Smooth muscle cell (in vitro differentiated cells): ENCODE measurements at regions not wholly inside any gene's neighbourhood (a gene's known extent, or its start where the extent isn't known, plus 50 kb on each side); places are given as distances from the start of the nearest gene placed in this dataset.

Experiments
- DNase-seq: peaks from one replicate; lab custom pipeline; 2025; ENCODE audit not compliant: unreplicated experiment; lab: John Stamatoyannopoulos, UW
- H2AFZ ChIP-seq: fragments of 200-600 bp; sonication (generic); 2 replicates; pipeline ENCODE4 v1.6.0; 2016; ENCODE audit warnings: antibody characterized with exemption, low read depth, mild to moderate bottlenecking
- H3F3A ChIP-seq: fragments of 200-600 bp; sonication (generic); 2 replicates; pipeline ENCODE4 v1.6.0; 2017; ENCODE audit warnings: antibody characterized with exemption, low read depth
- H3K27ac ChIP-seq: fragments of 200-600 bp; sonication (generic); 2 replicates; pipeline ENCODE4 v1.5.1; 2016; ENCODE audit warnings: low read depth, mild to moderate bottlenecking
- H3K27me3 ChIP-seq: fragments of 200-600 bp; sonication (generic); 2 replicates; pipeline ENCODE4 v1.6.1; 2016; ENCODE audit warnings: low read depth, mild to moderate bottlenecking
- H3K36me3 ChIP-seq: fragments of 200-600 bp; sonication (generic); 2 replicates; pipeline ENCODE4 v1.5.1; 2016; ENCODE audit warnings: low read depth
- H3K4me1 ChIP-seq: fragments of 200-600 bp; sonication (generic); 2 replicates; pipeline ENCODE4 v1.5.1; 2016; ENCODE audit warnings: low read depth
- H3K4me2 ChIP-seq: fragments of 200-600 bp; sonication (generic); 2 replicates; pipeline ENCODE4 v1.6.0; 2016; ENCODE audit warnings: mild to moderate bottlenecking
- H3K4me3 ChIP-seq: fragments of 200-600 bp; sonication (generic); 2 replicates; pipeline ENCODE4 v1.5.1; 2016; ENCODE audit warnings: mild to moderate bottlenecking
- H3K79me2 ChIP-seq: fragments of 200-600 bp; sonication (generic); 2 replicates; pipeline ENCODE4 v1.6.0; 2016; ENCODE audit warnings: low read depth, mild to moderate bottlenecking
- H3K9ac ChIP-seq: fragments of 200-600 bp; sonication (generic); 2 replicates; pipeline ENCODE4 v1.6.0; 2016; ENCODE audit warnings: low read depth
- H3K9me3 ChIP-seq: fragments of 200-600 bp; sonication (generic); replicated peaks from 2 replicates; pipeline ENCODE4 v1.5.1; 2016; ENCODE audit warnings: low read depth
- H4K20me1 ChIP-seq: fragments of 200-600 bp; sonication (generic); 2 replicates; pipeline ENCODE4 v1.6.0; 2016; ENCODE audit warnings: low read depth
- WGBS: methylation state at CpG from one replicate; pipeline ENCODE4 v1.1.7; 2016; ENCODE audit warnings: low lambda C conversion rate; 5-methylcytosine and 5-hydroxymethylcytosine counted together
- TF ChIP-seq, protein P1 (sequence below): fragments of 200-600 bp; sonication (generic); IDR thresholded peaks from 2 replicates; pipeline ENCODE4 v1.5.1; 2017; ENCODE audit warnings: borderline replicate concordance, mild to moderate bottlenecking, antibody characterized with exemption; ENCODE audit not compliant: insufficient read depth, poor library complexity, severe bottlenecking

DNA sequence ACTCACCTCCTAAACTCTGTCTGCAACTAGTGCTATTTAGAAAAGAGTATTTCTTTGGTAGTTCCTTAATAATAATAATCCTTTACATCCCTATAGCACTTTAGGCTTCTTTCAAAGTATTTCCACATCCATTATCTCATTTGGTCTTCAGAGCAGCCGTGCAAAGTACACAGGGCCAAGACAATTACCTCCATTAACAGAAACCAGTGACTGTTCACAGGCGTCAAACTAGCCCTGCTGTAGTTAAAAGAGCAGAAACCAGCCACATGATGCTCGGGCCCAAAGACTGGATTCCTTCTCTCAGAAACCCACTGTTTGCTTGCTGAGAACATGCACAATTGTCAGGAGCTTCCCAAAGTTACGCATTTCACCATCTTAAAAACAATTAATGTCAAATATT, 396.0 kb upstream of the DAB1 start:
- Histone ChIP-seq H3K9ac (no peak overlapping the region), H3K27ac (no peak overlapping the region), H3F3A (no peaks in the 10 kb centered on the region), H3K4me1 (no peaks in the 10 kb centered on the region), H2AFZ (no peak overlapping the region), H3K36me3 (no peaks in the 10 kb centered on the region), H3K27me3 (no peaks in the 10 kb centered on the region), H3K4me3 (no peak overlapping the region), H3K4me2 (no peak overlapping the region), H3K9me3 (no peaks in the 10 kb centered on the region), H4K20me1 (no peaks in the 10 kb centered on the region), H3K79me2 (no peaks in the 10 kb centered on the region)
- no peak for DNase-seq
- 44% methylated on average over 4 of the region's 4 CpGs for WGBS
- TF ChIP-seq, protein P1, sequence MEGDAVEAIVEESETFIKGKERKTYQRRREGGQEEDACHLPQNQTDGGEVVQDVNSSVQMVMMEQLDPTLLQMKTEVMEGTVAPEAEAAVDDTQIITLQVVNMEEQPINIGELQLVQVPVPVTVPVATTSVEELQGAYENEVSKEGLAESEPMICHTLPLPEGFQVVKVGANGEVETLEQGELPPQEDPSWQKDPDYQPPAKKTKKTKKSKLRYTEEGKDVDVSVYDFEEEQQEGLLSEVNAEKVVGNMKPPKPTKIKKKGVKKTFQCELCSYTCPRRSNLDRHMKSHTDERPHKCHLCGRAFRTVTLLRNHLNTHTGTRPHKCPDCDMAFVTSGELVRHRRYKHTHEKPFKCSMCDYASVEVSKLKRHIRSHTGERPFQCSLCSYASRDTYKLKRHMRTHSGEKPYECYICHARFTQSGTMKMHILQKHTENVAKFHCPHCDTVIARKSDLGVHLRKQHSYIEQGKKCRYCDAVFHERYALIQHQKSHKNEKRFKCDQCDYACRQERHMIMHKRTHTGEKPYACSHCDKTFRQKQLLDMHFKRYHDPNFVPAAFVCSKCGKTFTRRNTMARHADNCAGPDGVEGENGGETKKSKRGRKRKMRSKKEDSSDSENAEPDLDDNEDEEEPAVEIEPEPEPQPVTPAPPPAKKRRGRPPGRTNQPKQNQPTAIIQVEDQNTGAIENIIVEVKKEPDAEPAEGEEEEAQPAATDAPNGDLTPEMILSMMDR, result no peak

DNA sequence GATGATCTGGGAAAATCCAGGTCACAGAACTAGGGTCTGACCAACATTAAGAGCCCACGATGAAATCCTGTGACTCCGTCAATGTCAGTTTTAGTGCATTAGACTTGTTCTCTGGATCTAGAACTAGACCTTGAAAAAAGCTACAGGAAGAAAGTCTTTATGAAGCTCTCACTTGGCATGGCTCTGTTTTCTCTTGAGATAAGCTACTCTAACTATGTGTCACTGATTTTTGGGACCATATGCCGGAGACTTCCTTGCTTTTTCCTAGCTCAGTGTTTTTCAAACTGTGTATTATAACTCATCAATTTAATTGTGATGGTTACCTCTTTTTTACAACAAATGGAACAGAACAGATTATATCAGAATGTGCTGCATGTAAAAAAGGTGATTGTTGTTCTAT, 379.7 kb upstream of the DAB1 start:
- Histone ChIP-seq H3K9ac (no peak overlapping the region), H3F3A (no peaks in the 10 kb centered on the region), H3K27ac (no peak overlapping the region), H3K27me3 (no peaks in the 10 kb centered on the region), H3K4me3 (no peak overlapping the region), H3K36me3 (no peaks in the 10 kb centered on the region), H3K4me1 (no peaks in the 10 kb centered on the region), H3K9me3 (no peaks in the 10 kb centered on the region), H3K4me2 (no peak overlapping the region), H3K79me2 (no peaks in the 10 kb centered on the region), H4K20me1 (no peaks in the 10 kb centered on the region), H2AFZ (no peak overlapping the region)
- WGBS, result 59% methylated on average over 3 of the region's 3 CpGs
- DNase-seq, result no peak
- TF ChIP-seq, protein P1, result no peak

DNA sequence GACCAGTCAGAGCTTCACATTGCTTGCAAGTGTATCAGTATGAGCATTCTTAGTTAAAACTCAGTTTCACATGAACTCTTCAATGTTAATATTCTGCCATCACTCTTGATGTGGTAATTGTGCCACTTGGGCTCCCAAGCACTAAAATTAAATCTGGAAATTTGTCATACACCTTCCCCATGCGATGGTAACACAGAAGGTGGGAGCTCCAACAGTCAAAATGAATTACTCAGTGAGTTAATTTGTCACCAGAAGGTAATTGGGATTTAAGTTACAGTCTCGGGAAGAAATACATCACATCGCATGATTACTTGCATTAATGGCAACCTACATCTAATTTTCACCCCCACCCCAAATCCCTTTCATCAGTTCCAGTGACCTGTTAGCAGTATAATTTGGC, 376.5 kb upstream of the DAB1 start:
- no peaks in the 10 kb centered on the region for H3K27me3 ChIP-seq
- H3K9me3 ChIP-seq, result no peaks in the 10 kb centered on the region
- no peak overlapping the region for H3K27ac ChIP-seq
- H3F3A ChIP-seq, result no peaks in the 10 kb centered on the region
- no peak overlapping the region for H3K9ac ChIP-seq
- H3K4me2 ChIP-seq, result no peak overlapping the region
- TF ChIP-seq, protein P1, result no peak
- WGBS, result 95% methylated on average over 3 of the region's 3 CpGs
- no peak overlapping the region for H3K4me3 ChIP-seq
- no peaks in the 10 kb centered on the region for H3K4me1 ChIP-seq
- no peaks in the 10 kb centered on the region for H3K79me2 ChIP-seq
- H2AFZ ChIP-seq, result no peak overlapping the region
- H3K36me3 ChIP-seq, result no peaks in the 10 kb centered on the region
- no peak for DNase-seq
- H4K20me1 ChIP-seq, result no peaks in the 10 kb centered on the region

DNA sequence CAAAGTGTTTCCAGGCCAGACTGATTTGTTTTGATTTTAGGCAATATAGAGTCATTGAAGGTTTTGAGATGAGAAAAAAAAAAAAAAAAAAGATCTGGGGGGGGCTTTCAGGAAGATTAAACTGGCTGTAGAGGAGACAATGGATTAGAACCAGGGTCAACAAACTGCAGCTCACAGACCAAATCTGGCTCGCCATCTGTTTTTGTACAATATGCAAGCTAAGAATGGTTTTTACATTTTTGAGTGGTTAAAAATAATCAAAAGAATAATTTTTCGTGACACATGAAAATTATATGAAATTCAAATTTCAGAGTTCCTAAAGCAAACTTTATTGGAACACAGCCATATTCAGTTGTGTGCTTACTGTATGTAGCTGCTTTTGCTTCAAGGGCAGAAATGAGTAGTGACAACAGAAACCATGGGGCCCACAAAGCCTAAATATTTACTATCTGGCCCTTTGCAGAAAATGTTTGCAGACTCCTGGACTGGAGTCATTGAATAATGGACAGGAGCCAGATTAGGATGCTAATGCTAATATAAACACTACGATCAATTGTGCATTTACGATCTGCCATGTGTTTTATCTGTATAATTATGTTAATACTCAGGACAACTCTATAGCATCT, 375.7 kb upstream of the DAB1 start:
- no peaks in the 10 kb centered on the region for H3K27me3 ChIP-seq
- no peaks in the 10 kb centered on the region for H3K4me1 ChIP-seq
- H3K79me2 ChIP-seq, result no peaks in the 10 kb centered on the region
- 56% methylated on average over 4 of the region's 4 CpGs for WGBS
- H3K4me3 ChIP-seq, result no peak overlapping the region
- no peak overlapping the region for H3K27ac ChIP-seq
- H2AFZ ChIP-seq, result no peak overlapping the region
- H3K4me2 ChIP-seq, result no peak overlapping the region
- no peaks in the 10 kb centered on the region for H3K36me3 ChIP-seq
- no peak overlapping the region for H3K9ac ChIP-seq
- H3F3A ChIP-seq, result no peaks in the 10 kb centered on the region
- H4K20me1 ChIP-seq, result no peaks in the 10 kb centered on the region
- DNase-seq, result no peak
- TF ChIP-seq, protein P1, result no peak
- H3K9me3 ChIP-seq, result no peaks in the 10 kb centered on the region
